HK-2 (cell line): ENCODE measurements at regions not wholly inside any gene's neighbourhood (a gene's known extent, or its start where the extent isn't known, plus 50 kb on each side); places are given as distances from the start of the nearest gene placed in this dataset.
"Not testable (repeated sequence)": the region's sequence is repeated elsewhere in the genome, so short reads cannot be mapped to it uniquely, and the experiment has no call there.

Experiments used
- DNase-seq: peaks from one replicate; pipeline ENCODE4 v3.0.0-alpha.2; 2018; ENCODE audit not compliant: unreplicated experiment

DNA sequence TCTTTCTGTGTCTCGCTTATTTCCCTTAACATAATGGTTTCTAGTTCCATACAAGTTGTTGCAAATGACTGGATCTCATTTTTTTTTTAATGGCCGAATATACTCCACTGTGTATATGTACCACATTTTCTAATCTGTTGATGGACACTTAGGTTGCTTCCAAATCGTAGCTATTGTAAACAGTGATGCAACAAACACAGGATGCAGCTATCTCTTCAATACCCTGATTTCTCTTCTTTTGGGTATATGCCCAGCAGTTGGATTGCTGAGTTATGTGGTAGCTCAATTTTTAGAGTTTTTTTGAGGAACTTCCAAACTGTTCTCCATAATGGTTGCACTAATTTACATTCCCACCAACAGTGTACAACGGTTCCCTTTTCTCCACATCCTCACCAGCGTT, 100.4 kb upstream of the CHORDC1 start:
- DNase-seq = no peak

DNA sequence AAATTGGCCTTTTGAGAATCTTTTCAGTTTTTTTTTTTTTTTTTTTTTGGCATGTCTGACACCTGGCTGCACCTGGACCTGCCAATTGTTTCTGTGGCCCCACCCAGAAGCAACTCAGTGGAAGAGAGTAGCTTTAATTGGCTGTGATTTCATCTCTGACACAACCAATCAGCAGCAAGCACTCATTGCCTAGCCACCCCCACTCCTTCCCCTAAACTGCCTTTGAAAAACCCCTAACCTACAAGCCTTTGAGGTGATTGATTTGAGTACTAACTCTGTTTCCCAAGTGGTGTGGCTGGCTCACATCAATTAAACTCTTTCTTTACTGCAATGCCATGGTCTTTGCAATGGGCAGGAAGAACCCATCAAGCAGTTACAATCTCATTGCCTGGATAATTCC, 98.2 kb upstream of the CHORDC1 start:
- DNase-seq = no peak

DNA sequence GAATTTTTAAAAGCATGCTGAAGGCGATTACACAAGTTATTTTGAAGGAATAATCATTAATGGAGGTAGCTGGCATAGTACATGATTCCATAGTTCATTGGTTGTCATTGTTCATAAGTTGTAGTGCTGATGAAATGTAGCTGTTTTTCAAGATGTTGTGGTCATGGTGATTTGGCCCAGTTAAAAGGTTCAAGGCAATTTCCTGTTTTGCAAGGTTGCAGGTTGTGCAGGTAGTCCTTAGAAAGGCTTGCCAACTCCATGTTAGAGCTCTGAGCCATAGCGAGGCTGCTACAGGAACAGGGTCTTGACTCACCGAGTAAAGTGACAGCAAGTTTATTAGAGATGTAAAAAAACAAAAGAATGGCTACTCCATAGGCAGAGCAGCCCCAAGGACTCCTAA, 95.8 kb upstream of the CHORDC1 start:
- no peak for DNase-seq

DNA sequence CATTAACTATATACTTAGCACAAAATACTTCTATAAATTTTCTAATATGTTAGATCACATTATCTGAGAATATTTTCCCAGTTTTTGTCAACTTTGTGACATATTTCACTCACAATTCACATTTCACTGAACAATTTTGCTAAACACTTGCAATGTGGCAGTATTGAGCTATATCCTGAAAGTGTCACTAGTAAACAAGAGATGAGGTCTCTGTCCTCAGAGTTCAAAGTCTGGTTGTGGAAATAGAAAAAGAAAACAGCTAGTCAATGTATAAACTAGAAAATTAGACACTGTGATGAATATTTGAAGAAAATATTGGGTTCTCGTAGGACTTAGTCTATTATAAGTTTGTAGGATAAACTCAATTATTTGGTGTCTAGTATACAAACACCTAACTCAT, 87.4 kb upstream of the CHORDC1 start:
- no peak for DNase-seq

DNA sequence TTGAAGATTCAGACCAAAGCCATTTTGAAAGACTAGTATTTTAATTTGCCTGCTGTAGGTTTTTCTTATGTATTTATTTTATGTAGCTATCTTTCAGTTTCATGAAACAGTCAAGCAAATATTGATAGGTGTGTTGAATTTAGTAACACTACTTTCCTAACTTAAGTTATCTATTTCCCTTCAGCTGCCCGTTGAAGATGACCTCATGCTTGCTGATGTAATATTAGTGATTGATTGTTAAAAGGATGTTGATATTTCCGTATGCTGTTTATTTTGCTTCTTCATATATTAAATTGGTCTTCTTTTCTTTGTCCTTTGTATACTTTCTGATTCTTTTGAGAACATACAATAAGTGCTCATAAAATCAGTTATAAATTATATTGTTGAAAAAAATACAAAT, 86.8 kb upstream of the CHORDC1 start:
- DNase-seq = no peak

DNA sequence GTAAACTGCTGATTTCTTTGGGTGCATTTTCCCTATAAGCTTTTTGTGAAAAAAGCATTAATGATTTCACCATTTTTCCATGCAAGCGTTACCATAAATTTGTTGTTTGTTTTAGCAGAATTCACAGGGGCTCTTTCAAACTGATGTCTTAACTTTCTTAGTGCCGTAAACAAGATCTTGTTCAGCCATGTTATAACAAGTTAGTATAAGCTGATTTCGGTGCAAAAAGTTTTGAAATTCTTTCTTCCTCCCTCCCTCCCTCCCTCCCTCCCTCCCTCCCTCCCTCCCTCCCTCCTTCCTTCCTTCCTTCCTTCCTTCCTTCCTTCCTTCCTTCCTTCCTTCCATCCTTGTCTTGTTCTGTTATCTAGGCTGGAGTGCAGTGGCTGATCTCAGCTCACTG, 71.7 kb upstream of the CHORDC1 start:
- no peak for DNase-seq

DNA sequence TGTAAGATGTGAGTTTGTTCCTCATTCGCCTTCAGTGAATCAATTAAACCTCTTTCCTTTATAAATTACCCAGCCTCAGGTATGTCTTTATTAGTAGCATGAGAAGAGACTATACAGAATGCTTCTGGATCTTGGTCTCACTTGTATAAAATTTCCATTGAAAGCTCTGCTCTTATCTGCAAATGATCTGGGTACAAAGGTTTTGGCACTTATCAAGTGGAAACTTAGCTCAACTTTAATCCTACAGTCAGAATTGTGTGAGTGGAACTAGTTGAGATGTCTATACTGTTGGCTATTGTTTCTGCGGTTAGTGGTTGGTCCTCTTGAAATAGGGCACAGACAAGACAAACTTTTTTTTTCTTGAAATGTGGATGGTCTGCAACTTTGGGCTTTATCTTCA, 71.2 kb upstream of the CHORDC1 start:
- no peak for DNase-seq

DNA sequence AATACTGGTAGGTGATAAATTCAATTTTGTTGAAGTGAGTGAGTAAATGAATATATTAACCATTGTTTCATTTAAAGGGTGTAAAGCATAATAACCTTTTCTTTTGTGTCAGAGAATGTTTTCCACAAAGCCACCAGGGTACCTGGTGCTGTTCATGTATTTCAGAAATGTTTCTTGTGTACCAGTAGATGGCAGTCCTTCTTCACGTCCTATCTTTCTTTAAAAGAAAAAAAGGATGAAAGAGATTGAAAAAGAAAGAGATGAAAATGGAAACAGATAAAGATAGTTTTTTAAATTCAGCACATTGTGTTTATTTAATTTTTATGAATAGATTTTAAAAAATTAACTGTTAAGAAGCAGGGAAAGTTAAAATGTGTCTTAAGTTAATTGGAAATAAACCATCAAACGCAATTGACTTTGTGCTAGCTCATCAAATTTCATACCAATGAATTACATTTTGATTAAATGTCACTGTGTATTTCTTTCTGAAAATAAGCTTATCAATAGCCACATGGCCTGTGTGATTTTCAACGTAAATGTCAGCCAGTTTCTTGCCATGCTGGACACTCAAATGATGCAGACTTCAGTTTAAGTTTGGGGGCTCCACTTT, 65.5 kb upstream of the CHORDC1 start:
- no peak for DNase-seq

DNA sequence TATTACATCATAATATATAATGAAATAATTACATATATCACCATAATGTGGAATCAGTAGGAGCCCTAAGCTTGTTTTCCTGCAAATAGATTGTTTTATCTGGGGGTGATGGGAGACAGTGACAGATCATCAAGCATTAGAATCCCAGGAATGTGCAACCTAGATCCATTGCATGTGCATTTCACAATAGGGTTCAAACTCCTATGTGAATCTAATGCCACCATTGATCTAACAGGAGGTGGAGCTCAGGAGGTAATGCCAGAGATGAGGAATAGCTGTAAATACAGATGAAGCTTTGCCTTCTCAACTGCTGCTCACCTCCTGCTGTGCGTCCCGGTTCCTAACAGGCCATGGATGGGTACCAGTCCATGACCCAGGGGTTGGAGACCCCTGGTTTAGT, 63.8 kb upstream of the CHORDC1 start:
- no peak for DNase-seq

DNA sequence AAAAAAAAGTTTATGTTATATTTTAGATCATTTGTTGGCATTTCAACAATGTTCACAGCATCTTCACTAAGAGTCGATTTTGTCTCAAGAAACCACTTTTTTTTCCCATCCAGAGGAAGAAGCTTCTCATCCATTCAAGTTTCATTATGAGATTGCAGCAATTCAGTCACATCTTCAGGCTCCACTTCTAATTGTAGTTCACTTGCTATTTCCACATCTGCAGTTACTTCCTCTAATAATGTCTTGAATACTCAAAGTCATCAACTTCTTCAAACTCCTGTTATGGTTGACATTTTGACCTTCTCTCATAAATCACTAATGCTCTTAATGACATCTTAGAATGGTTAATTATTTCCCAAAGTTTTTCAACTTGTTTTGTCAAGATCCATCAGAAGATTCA, 61.3 kb upstream of the CHORDC1 start:
- DNase-seq = no peak

DNA sequence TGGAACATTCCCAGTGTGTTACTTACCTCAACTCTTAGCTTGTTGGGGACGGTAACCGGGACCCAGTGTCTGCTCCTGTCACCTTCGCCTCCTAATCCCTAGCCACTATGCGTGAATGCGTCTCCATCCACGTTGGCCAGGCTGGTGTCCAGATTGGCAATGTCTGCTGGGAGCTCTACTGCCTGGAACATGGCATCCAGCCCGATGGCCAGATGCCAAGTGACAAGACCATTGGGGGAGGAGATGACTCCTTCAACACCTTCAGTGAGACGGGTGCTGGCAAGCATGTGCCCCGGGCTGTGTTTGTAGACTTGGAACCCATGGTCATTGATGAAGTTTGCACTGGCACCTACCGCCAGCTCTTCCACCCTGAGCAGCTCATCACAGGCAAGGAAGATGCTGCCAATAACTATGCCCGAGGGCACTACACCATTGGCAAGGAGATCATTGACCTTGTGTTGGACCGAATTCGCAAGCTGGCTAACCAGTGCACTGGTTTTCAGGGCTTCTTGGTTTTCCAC, 59.8 kb upstream of the CHORDC1 start:
- DNase-seq = not testable (repeated sequence)

DNA sequence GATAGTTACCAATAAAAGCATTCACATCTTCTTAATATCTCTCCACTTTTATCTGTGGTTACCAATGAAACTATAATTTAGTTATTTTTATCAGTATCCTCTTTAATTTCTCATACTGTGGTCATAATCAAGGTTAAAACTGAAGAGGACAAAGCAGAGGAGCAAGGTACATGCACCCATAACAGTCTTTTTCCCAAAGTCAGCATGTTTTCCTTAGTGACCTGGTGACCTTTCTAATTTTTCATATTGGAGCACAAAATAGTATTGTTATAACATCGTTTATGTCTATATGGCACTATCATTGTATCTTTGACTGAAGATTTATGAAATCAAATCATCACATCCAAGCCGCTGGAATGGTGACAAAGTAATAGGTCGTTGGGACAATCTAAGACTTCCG, 51.5 kb upstream of the CHORDC1 start:
- DNase-seq = no peak
